ENCODE measurements at regions not wholly inside any gene's neighbourhood (a gene's known extent, or its start where the extent isn't known, plus 50 kb on each side); places are given as distances from the start of the nearest gene placed in this dataset.
A peak's percentile ranks its signal among the peaks of the same experiment; 100 is the strongest.

- TF ChIP-seq CTCF (IDR thresholded peaks at IDR 0.05) (peak; percentile 41 to 80 (median 64)), POLR2A (IDR thresholded peaks at IDR 0.05) (no peak)
Measured at GRCh38 chr7:88357781-88358525, 51.3 kb upstream of the STEAP4 start.
